Progenitor cell of endocrine pancreas (in vitro differentiated cells): ENCODE measurements at regions not wholly inside any gene's neighbourhood (a gene's known extent, or its start where the extent isn't known, plus 50 kb on each side); places are given as distances from the start of the nearest gene placed in this dataset.

ENCODE experiments used
- DNase-seq: peaks from one replicate; pipeline ENCODE4 v3.0.0; 2021; ENCODE audit warnings: low spot score; ENCODE audit not compliant: unreplicated experiment
- H3K27ac Mint-ChIP-seq: 2 replicates; pipeline ENCODE4 v1.8.0; 2021; ENCODE audit warnings: mild to moderate bottlenecking, moderate library complexity, mixed read lengths
- H3K27me3 Mint-ChIP-seq: 2 replicates; pipeline ENCODE4 v1.8.0; 2021; ENCODE audit warnings: mixed read lengths
- H3K36me3 Mint-ChIP-seq: 2 replicates; pipeline ENCODE4 v1.8.0; 2022; ENCODE audit warnings: mixed read lengths; ENCODE audit not compliant: insufficient read depth
- H3K4me1 Mint-ChIP-seq: 2 replicates; pipeline ENCODE4 v1.8.0; 2021; ENCODE audit warnings: low read depth, mixed read lengths
- H3K4me3 Mint-ChIP-seq: 2 replicates; pipeline ENCODE4 v1.8.0; 2021; ENCODE audit warnings: low read depth, mild to moderate bottlenecking, moderate library complexity, mixed read lengths
- H3K9me3 Mint-ChIP-seq: 2 replicates; pipeline ENCODE4 v1.8.0; 2021; ENCODE audit warnings: low read depth, mixed read lengths
- TF ChIP-seq, protein P1 (sequence below): fragments of 200-600 bp; sonication (generic); IDR thresholded peaks from one replicate; pipeline ENCODE4 v1.5.0; 2021; ENCODE audit warnings: antibody characterized with exemption, mild to moderate bottlenecking; ENCODE audit not compliant: unreplicated experiment

DNA sequence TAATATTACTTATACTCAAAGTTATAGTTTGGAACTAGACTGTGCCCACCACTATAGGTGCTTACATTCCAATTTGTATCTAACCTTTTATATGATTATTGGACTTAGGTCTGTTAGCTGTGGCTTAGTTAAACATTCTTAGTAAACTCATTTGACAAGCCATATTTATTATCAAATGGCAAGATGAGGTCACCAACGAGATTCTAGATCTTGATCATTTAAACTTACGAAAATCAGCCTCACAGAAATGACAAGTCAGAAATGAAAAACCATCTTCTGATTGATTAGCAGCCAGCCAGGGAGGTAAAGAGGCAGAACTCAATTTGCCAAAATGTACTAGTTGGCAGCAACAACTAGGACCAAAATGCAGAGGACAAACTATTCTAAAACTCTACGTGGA is 100.4 kb upstream of the STK17B start:
- H3K36me3 Mint-ChIP-seq = peaks cover 3% of the 10 kb centered on the region
- TF ChIP-seq, protein P1, sequence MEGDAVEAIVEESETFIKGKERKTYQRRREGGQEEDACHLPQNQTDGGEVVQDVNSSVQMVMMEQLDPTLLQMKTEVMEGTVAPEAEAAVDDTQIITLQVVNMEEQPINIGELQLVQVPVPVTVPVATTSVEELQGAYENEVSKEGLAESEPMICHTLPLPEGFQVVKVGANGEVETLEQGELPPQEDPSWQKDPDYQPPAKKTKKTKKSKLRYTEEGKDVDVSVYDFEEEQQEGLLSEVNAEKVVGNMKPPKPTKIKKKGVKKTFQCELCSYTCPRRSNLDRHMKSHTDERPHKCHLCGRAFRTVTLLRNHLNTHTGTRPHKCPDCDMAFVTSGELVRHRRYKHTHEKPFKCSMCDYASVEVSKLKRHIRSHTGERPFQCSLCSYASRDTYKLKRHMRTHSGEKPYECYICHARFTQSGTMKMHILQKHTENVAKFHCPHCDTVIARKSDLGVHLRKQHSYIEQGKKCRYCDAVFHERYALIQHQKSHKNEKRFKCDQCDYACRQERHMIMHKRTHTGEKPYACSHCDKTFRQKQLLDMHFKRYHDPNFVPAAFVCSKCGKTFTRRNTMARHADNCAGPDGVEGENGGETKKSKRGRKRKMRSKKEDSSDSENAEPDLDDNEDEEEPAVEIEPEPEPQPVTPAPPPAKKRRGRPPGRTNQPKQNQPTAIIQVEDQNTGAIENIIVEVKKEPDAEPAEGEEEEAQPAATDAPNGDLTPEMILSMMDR = no peak
- no peak overlapping the region for H3K4me3 Mint-ChIP-seq
- H3K27ac Mint-ChIP-seq = no peak overlapping the region
- no peak for DNase-seq
- no peaks in the 10 kb centered on the region for H3K27me3 Mint-ChIP-seq
- no peaks in the 10 kb centered on the region for H3K9me3 Mint-ChIP-seq
- peaks cover 30% of the 10 kb centered on the region for H3K4me1 Mint-ChIP-seq

DNA sequence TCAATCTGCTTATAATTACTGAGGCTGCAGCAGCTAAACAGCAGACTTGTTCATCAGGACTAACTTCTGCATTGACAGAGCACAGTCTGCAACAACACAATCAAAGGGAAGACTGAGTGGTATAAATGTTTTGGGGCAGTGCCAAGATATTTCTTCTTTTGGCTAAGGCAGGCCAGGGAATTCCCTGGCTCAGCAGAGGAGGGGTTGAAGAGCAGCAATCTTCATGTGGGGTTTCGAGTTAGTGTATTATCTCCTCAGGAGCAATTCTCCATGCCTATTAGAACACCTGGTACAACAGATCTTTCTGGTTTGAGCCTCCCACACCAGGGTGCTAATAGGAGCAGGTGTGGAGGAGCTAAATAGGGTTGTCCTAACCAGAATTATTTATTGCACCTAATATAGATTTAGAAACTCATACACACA is 103.0 kb upstream of the STK17B start:
- peaks cover 3% of the 10 kb centered on the region for H3K9me3 Mint-ChIP-seq
- no peak overlapping the region for H3K4me3 Mint-ChIP-seq
- no peak overlapping the region for H3K27ac Mint-ChIP-seq
- peaks cover 24% of the 10 kb centered on the region for H3K4me1 Mint-ChIP-seq
- no peak for DNase-seq
- TF ChIP-seq, protein P1 = no peak
- no peaks in the 10 kb centered on the region for H3K27me3 Mint-ChIP-seq
- H3K36me3 Mint-ChIP-seq = peaks cover 10% of the 10 kb centered on the region

DNA sequence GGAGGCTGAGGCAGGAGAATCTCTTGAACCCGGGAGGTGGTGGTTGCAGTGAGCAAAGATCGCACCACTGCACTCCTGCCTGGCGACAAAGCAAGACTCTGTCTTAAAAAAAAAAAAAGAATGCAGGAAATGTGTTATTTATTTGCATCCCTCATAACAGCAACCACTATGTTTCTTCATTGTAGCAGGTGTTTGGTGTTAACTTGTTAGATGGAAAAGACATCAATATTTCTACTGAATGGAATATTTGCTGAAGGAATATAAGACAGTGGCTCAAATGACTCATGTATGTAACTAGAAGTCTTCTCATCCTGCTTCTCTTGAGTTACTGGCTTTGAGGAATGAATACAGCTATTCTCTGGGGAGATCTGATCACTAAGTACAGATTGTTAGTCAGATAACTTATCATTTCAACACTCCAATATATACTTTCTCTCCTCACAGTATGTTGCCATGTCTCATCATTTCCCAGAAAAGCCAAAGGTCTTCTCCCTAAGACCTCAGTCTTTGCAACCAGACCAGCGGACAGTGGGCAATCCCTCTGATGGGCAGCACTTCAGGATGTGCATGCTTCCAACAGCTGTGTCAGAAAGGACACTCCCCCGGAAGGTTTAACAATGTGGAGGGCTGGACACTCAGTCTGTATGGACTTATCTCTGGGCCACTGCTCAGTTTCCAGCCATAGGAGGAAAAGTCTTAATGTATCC is 104.4 kb upstream of the STK17B start:
- H3K27me3 Mint-ChIP-seq = no peaks in the 10 kb centered on the region
- peaks cover 7% of the 10 kb centered on the region for H3K36me3 Mint-ChIP-seq
- TF ChIP-seq, protein P1 = no peak
- peaks cover 4% of the 10 kb centered on the region for H3K9me3 Mint-ChIP-seq
- H3K4me1 Mint-ChIP-seq = peaks cover 24% of the 10 kb centered on the region
- DNase-seq = no peak
- peak overlapping the region; percentile 11 for H3K27ac Mint-ChIP-seq
- no peak overlapping the region for H3K4me3 Mint-ChIP-seq

DNA sequence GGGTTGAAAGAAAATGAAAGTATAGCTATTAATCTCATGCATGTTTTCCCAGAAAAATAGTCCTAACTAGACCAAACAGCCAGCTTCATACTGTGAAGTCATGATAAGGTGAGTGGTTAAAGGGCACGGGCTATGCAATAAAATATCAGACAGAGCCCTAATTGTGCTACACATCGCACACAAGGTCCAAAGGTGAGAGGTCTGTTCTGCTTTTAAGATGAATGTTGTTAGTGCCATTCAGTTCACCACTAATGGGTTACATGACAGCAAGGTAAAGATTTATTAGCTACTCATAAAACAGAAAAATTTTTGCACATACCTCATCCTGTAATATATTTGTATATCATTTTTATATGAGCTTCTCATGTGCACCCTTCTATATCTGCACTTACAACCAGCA is 105.0 kb upstream of the STK17B start:
- Mint-ChIP-seq H3K4me3 (no peak overlapping the region), H3K27me3 (no peaks in the 10 kb centered on the region), H3K9me3 (peaks cover 4% of the 10 kb centered on the region), H3K36me3 (peaks cover 7% of the 10 kb centered on the region), H3K4me1 (peaks cover 24% of the 10 kb centered on the region), H3K27ac (peak overlapping the region; percentile 11)
- TF ChIP-seq, protein P1 = no peak
- no peak for DNase-seq

DNA sequence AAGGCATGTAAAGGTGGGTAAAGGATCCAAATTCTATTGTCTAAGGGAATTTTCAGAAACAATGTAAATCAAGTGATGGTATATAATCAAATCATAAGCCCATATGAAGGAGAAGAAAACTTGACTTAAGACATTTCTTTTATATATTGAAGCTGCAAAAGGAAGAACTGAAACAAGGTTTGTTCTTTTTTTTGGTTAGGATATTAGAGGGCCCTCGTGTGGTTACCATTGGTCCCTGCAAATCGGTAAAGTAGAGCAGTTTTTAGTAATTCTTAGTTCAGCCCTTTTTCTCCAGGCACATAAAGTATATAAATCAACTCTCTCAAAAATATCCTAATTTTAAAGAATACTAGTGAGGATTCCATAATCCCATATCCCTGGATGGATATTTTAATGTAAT is 105.6 kb upstream of the STK17B start:
- peaks cover 7% of the 10 kb centered on the region for H3K36me3 Mint-ChIP-seq
- H3K27ac Mint-ChIP-seq = no peak overlapping the region
- H3K4me3 Mint-ChIP-seq = no peak overlapping the region
- no peaks in the 10 kb centered on the region for H3K27me3 Mint-ChIP-seq
- no peak for DNase-seq
- H3K4me1 Mint-ChIP-seq = peaks cover 21% of the 10 kb centered on the region
- TF ChIP-seq, protein P1 = peak; percentile 52
- H3K9me3 Mint-ChIP-seq = peaks cover 4% of the 10 kb centered on the region
